Heart left ventricle (tissue), 13 donors: ENCODE measurements at regions not wholly inside any gene's neighbourhood (a gene's known extent, or its start where the extent isn't known, plus 50 kb on each side); places are given as distances from the start of the nearest gene placed in this dataset.

ENCODE experiments used
- CTCF ChIP-seq, 12 donors: fragments of 200-600 bp; sonication (generic) in 4 of 12; IDR thresholded peaks; one replicate each; pipeline versions ENCODE4 v1.5.0 to v1.8.0; 2018 to 2022; ENCODE audit warnings: antibody characterized with exemption in 12 of 12, mild to moderate bottlenecking in 5 of 12
- POLR2A ChIP-seq, 2 donors: fragments of 450-650 bp; IDR thresholded peaks; one replicate each; pipeline ENCODE4 v1.6.1; 2017; ENCODE audit warnings: antibody characterized with exemption in 2 of 2, mild to moderate bottlenecking in 2 of 2, moderate library complexity in 2 of 2
- donor health status: ischemic (EF 13 %, LVEDD 7.1; RV severe dilation, severe dysfunction).
- donor health status: DM: no; HTN: yes; CAD: no.
- donor health status: DM: no; HTN: no; CAD: no.
- donor health status: ischemic (EF 25% LVEDD 6.9; RV normal size, moderate dysfunction).
- donor health status: ischemic (EF 25% LVEDD 5.7; RV mildly dilated, moderate dysfunction).
- donor health status: ischemic (EF 35%, LVEDD 5.7; RV mildly dilated, moderate dysfunction).
- donor health status: nonischemic (EF 11% LVEDD 7.7; RV severe dilation, severe dysfunction).
- donor health status: DM: yes; HTN: yes; CAD: no.
- donor health status: PGD.
- donor health status: ischemic (EF 29% LVEDD 5.4; RV normal size, mild dysfunction).
- donor health status: nonischemic (EF 23%, LVEDD 6.1; RV moderate dilation, normal function).

- no peak for TF ChIP-seq CTCF (IDR thresholded peaks at IDR 0.05)
- no peak for TF ChIP-seq POLR2A (IDR thresholded peaks at IDR 0.05)
Observed at GRCh38 chr11:95414217-95414616, 183.2 kb upstream of the SESN3 start.
